ENCODE measurements at regions not wholly inside any gene's neighbourhood (a gene's known extent, or its start where the extent isn't known, plus 50 kb on each side); places are given as distances from the start of the nearest gene placed in this dataset.
A peak's percentile ranks its signal among the peaks of the same experiment; 100 is the strongest.

GRCh38 chr2:21270708-21271122 lies 146.9 kb downstream of the TDRD15 start:
- intact Hi-C loops (cut with DNase I): no loop called here
- H3K27me3 ChIP-seq: no peaks in the 10 kb centered on the region
- H3K36me3 ChIP-seq: no peaks in the 10 kb centered on the region
- H3K9me3 ChIP-seq: no peaks in the 10 kb centered on the region
- peak in 2 of 4 donors; percentile 17 to 20 for DNase-seq
- no peak overlapping the region for H3K27ac ChIP-seq
- no peak overlapping the region for H3K4me3 ChIP-seq
- ATAC-seq: no peak
- no peaks in the 10 kb centered on the region for H3K4me1 ChIP-seq
- TF ChIP-seq, protein P1, sequence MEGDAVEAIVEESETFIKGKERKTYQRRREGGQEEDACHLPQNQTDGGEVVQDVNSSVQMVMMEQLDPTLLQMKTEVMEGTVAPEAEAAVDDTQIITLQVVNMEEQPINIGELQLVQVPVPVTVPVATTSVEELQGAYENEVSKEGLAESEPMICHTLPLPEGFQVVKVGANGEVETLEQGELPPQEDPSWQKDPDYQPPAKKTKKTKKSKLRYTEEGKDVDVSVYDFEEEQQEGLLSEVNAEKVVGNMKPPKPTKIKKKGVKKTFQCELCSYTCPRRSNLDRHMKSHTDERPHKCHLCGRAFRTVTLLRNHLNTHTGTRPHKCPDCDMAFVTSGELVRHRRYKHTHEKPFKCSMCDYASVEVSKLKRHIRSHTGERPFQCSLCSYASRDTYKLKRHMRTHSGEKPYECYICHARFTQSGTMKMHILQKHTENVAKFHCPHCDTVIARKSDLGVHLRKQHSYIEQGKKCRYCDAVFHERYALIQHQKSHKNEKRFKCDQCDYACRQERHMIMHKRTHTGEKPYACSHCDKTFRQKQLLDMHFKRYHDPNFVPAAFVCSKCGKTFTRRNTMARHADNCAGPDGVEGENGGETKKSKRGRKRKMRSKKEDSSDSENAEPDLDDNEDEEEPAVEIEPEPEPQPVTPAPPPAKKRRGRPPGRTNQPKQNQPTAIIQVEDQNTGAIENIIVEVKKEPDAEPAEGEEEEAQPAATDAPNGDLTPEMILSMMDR (IDR thresholded peaks at IDR 0.05): no peak

- H3K36me3 ChIP-seq: no peaks in the 10 kb centered on the region
- intact Hi-C loops (cut with DNase I): no loop called here
- TF ChIP-seq, protein P1 (IDR thresholded peaks at IDR 0.05): no peak
- H3K4me1 ChIP-seq: no peaks in the 10 kb centered on the region
- ATAC-seq (no peak), DNase-seq (no peak)
- H3K9me3 ChIP-seq: no peaks in the 10 kb centered on the region
- H3K4me3 ChIP-seq: no peak overlapping the region
- no peaks in the 10 kb centered on the region for H3K27me3 ChIP-seq
- H3K27ac ChIP-seq: no peak overlapping the region
These were observed 152.4 kb downstream of the TDRD15 start for GRCh38 chr2:21276163-21276562.

- ATAC-seq: no peak
- intact Hi-C loops (cut with DNase I): no loop called here
- TF ChIP-seq, protein P1 (IDR thresholded peaks at IDR 0.05): no peak
- no peak overlapping the region for H3K27ac ChIP-seq
- DNase-seq: no peak
- no peak overlapping the region for H3K4me3 ChIP-seq
- no peaks in the 10 kb centered on the region for H3K36me3 ChIP-seq
- H3K9me3 ChIP-seq: no peaks in the 10 kb centered on the region
- H3K4me1 ChIP-seq: no peaks in the 10 kb centered on the region
- H3K27me3 ChIP-seq: no peaks in the 10 kb centered on the region
These were observed 153.6 kb downstream of the TDRD15 start for GRCh38 chr2:21277068-21278056.

DNA sequence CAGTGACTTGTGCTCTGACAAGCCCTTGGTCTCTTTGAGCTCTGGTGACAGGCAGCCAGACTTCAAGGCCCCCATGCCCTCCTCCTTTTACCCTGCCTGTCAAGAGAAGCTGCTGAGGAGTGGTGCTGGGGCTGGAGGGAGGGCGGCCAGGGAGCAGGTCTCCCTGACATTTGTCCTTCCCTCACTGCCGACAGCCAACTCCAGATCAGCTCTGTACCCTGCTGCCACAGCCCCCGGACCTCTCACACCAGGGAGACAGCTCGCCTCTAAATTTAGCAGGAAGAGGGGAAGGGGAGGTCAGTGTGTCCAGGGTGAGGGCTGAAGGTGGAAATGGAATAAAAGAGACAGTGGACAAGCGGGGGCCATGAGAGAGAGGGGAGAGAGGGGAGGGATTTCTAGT lies 155.8 kb downstream of the TDRD15 start:
- intact Hi-C loops (cut with DNase I): no loop called here
- no peaks in the 10 kb centered on the region for H3K27me3 ChIP-seq
- no peaks in the 10 kb centered on the region for H3K4me1 ChIP-seq
- DNase-seq: no peak
- no peak overlapping the region for H3K4me3 ChIP-seq
- no peak overlapping the region for H3K27ac ChIP-seq
- TF ChIP-seq, protein P1 (IDR thresholded peaks at IDR 0.05): no peak
- no peaks in the 10 kb centered on the region for H3K9me3 ChIP-seq
- ATAC-seq: no peak
- no peaks in the 10 kb centered on the region for H3K36me3 ChIP-seq

DNA sequence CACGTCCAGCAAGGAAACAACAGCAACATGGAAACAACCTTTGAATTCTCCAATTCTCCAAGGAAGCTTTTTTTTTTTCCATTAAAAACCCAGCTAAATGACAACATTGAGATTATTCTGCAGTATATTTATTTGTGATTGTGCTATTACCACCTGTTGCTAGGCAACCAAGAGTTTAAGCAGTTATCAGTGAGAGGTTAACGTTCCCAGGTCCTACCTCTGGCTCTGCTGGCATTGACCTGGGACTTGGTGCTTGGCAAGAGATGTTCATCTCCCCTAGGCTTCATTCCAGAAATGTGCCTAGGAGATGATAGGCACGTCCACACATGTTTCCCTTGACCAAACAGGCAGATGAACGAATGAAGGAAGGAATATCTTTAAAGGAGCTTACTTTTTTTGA lies 157.0 kb downstream of the TDRD15 start:
- intact Hi-C loops (cut with DNase I): no loop called here
- no peak for ATAC-seq
- Histone ChIP-seq H3K36me3 (no peaks in the 10 kb centered on the region), H3K9me3 (no peaks in the 10 kb centered on the region), H3K27me3 (no peaks in the 10 kb centered on the region), H3K27ac (no peak overlapping the region), H3K4me1 (no peaks in the 10 kb centered on the region), H3K4me3 (no peak overlapping the region)
- TF ChIP-seq, protein P1 (IDR thresholded peaks at IDR 0.05): no peak
- DNase-seq: no peak
